H1 (cell line): ENCODE measurements at regions not wholly inside any gene's neighbourhood (a gene's known extent, or its start where the extent isn't known, plus 50 kb on each side); places are given as distances from the start of the nearest gene placed in this dataset.
"Not testable (repeated sequence)": the region's sequence is repeated elsewhere in the genome, so short reads cannot be mapped to it uniquely, and the experiment has no call there.

Experiments used
- CTCF ChIP-seq, 3 experiments: IDR thresholded peaks; 1 replicate in 2 of 3; 2 replicates in 1 of 3; pipeline versions ENCODE4 v1.5.1 to v1.6.1; 2011; ENCODE audit warnings: low read length in 3 of 3, mild to moderate bottlenecking in 3 of 3, inconsistent platforms in 2 of 3, low read depth in 1 of 3, moderate library complexity in 1 of 3; ENCODE audit not compliant: insufficient read depth in 1 of 3; ENCODE audit errors: control extremely low read depth in 1 of 3
- JUND ChIP-seq: IDR thresholded peaks from 2 replicates; pipeline ENCODE4 v1.6.1; 2011; ENCODE audit warnings: mild to moderate bottlenecking, improper control_type of control experiment, low read length
- RAD21 ChIP-seq, 2 experiments: IDR thresholded peaks in 1 of 2; conservative IDR thresholded peaks in 1 of 2; 2 replicates each; pipeline ENCODE4 v1.6.1; 2011; ENCODE audit warnings: low read depth in 2 of 2, low read length in 2 of 2, improper control_type of control experiment in 1 of 2, inconsistent platforms in 1 of 2, mild to moderate bottlenecking in 1 of 2, moderate library complexity in 1 of 2

DNA sequence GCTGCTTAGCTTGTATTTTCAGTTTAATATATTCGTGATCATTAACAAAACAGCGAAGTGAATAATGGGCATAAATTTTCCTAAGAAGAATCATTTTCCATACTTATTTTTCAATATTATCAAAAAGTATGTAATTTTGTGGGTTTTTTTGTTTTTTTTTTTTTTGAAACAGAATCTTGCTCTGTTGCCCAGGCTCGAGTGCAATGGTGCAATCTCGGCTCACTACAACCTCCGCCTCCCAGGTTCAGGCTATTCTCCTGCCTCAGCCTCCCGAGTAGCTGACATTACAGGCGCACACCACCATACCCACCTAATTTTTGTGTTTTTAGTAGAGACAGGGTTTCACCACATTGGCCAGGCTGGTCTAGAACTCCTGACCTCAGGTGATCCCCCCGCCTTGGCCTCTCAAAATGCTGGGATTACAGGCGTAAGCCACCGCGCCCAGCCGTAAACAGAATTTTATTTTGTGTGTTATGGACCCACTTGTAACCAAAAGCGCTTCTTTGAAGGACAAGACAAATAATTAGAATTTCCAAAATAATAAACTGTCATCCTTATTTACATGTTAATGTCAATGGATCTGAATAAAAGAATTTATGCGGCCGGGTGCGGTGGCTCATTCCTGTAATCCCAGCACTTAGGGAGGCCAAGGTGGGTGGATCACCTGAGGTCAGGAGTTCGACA lies 286.5 kb upstream of the MKLN1 start:
- TF ChIP-seq RAD21 (IDR thresholded peaks at IDR 0.05 in 1 of 2, conservative IDR thresholded peaks at IDR 0.05 in 1 of 2; ENCODE audit: low read depth in 2 of 2, low read length in 2 of 2); CTCF (IDR thresholded peaks at IDR 0.05; ENCODE audit: control extremely low read depth in 1 of 3, insufficient read depth in 1 of 3, low read depth in 1 of 3, low read length in 3 of 3); JUND: not testable (repeated sequence)
